BLaER1 (cell line): ENCODE measurements at regions not wholly inside any gene's neighbourhood (a gene's known extent, or its start where the extent isn't known, plus 50 kb on each side); places are given as distances from the start of the nearest gene placed in this dataset.

Experiments
- H3K27ac ChIP-seq: shearing (Covaris generic); formaldehyde crosslinking; 2 replicates; pipeline ENCODE4 v1.8.1; 2022
- H3K27me3 ChIP-seq: shearing (Covaris generic); formaldehyde crosslinking; 2 replicates; pipeline ENCODE4 v1.8.1; 2022
- H3K36me3 ChIP-seq: shearing (Covaris generic); formaldehyde crosslinking; 2 replicates; pipeline ENCODE4 v1.8.1; 2022
- H3K4me1 ChIP-seq: shearing (Covaris generic); formaldehyde crosslinking; 2 replicates; pipeline ENCODE4 v1.8.1; 2022
- H3K4me2 ChIP-seq: shearing (Covaris generic); formaldehyde crosslinking; 2 replicates; pipeline ENCODE4 v1.8.1; 2022
- H3K4me3 ChIP-seq: shearing (Covaris generic); formaldehyde crosslinking; 2 replicates; pipeline ENCODE4 v1.8.1; 2022
- H3K9ac ChIP-seq: shearing (Covaris generic); formaldehyde crosslinking; 2 replicates; pipeline ENCODE4 v1.8.1; 2022
- H3K9me3 ChIP-seq: shearing (Covaris generic); formaldehyde crosslinking; 2 replicates; pipeline ENCODE4 v1.8.1; 2022
- H4K20me1 ChIP-seq: shearing (Covaris generic); formaldehyde crosslinking; 2 replicates; pipeline ENCODE4 v1.8.1; 2022
- Cebpa-rat ChIP-seq: shearing (Covaris generic); IDR thresholded peaks from 2 replicates; pipeline ENCODE4 v1.8.1; 2022

- H4K20me1 ChIP-seq = no peaks in the 10 kb centered on the region
- no peak overlapping the region for H3K9ac ChIP-seq
- no peak for TF ChIP-seq Cebpa-rat
- H3K4me3 ChIP-seq = no peak overlapping the region
- no peak overlapping the region for H3K27ac ChIP-seq
- H3K36me3 ChIP-seq = no peaks in the 10 kb centered on the region
- peaks cover 11% of the 10 kb centered on the region for H3K9me3 ChIP-seq
- H3K27me3 ChIP-seq = no peaks in the 10 kb centered on the region
- H3K4me1 ChIP-seq = no peaks in the 10 kb centered on the region
- H3K4me2 ChIP-seq = no peak overlapping the region
Observed at GRCh38 chr19:30923096-30923495, 426.1 kb downstream of the TSHZ3 start.

GRCh38 chr19:30920222-30920621, 429.0 kb downstream of the TSHZ3 start:
- Histone ChIP-seq H3K4me1 (peaks cover 11% of the 10 kb centered on the region), H4K20me1 (no peaks in the 10 kb centered on the region), H3K9ac (no peak overlapping the region), H3K27me3 (no peaks in the 10 kb centered on the region), H3K9me3 (no peaks in the 10 kb centered on the region), H3K27ac (no peak overlapping the region), H3K4me3 (no peak overlapping the region), H3K36me3 (no peaks in the 10 kb centered on the region), H3K4me2 (no peak overlapping the region)
- TF ChIP-seq Cebpa-rat = no peak

DNA sequence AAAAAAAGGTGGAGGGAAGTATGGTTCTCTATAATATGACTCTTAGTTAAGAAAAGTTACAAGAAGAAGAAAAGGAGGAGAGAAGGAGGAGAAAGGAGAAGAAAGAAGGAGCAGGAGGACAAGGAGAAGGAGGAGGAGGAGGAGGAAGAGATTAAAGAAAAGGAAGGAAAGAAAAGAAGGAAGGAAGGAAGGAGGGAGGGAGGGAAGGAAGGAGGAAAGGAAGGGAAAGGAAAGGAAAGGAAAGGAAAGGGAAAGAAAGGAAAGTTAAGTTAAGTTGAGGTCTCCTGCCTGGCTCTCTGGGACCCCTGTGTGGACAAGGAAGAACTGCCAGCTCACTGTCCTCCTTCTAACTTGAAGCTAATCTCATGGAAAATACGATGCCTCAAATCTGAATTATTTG, 429.5 kb downstream of the TSHZ3 start:
- Histone ChIP-seq H3K9me3 (no peaks in the 10 kb centered on the region), H4K20me1 (no peaks in the 10 kb centered on the region), H3K4me1 (peaks cover 16% of the 10 kb centered on the region), H3K27me3 (no peaks in the 10 kb centered on the region), H3K27ac (no peak overlapping the region), H3K4me2 (no peak overlapping the region), H3K4me3 (no peak overlapping the region), H3K36me3 (no peaks in the 10 kb centered on the region), H3K9ac (no peak overlapping the region)
- no peak for TF ChIP-seq Cebpa-rat

DNA sequence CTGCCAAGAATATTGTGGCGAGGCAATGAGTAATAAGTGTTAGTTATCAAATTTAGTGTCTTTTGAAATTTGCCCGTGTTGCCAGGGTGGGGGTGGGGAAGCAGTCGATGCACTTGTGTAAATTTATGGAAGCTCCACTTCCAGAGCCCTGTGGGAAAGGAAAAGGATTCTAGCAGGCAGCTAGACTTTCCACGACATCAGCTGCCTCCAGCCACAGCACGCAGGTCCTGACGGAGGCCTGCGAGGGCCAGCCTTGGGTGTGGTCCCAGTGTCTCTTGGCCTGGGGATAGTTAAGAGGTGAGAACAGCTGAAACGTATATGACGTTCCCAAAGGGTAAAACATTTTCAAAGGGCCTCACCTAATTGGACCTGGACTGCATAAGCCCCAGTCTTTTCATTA, 433.0 kb downstream of the TSHZ3 start:
- Histone ChIP-seq H3K36me3 (no peaks in the 10 kb centered on the region), H3K9ac (no peak overlapping the region), H3K27ac (no peak overlapping the region), H4K20me1 (no peaks in the 10 kb centered on the region), H3K4me2 (no peak overlapping the region), H3K4me1 (peaks cover 51% of the 10 kb centered on the region), H3K4me3 (no peak overlapping the region), H3K27me3 (no peaks in the 10 kb centered on the region), H3K9me3 (no peaks in the 10 kb centered on the region)
- no peak for TF ChIP-seq Cebpa-rat

GRCh38 chr19:30911491-30911890, 437.7 kb downstream of the TSHZ3 start:
- Histone ChIP-seq H3K27me3 (no peaks in the 10 kb centered on the region), H3K9ac (no peak overlapping the region; the same call in 1 of the 2 replicates), H3K4me3 (peak overlapping the region; percentile 27; the same call in 1 of the 2 replicates), H3K9me3 (no peaks in the 10 kb centered on the region), H3K4me1 (peaks cover 76% of the 10 kb centered on the region), H3K36me3 (no peaks in the 10 kb centered on the region), H3K4me2 (peak overlapping the region; percentile 76), H3K27ac (peak overlapping the region; percentile 76), H4K20me1 (no peaks in the 10 kb centered on the region)
- TF ChIP-seq Cebpa-rat = no peak

GRCh38 chr19:30910485-30911240, 438.6 kb downstream of the TSHZ3 start:
- TF ChIP-seq Cebpa-rat = no peak
- peak overlapping the region; percentile 76 for H3K4me2 ChIP-seq

GRCh38 chr19:30909216-30909615, 440.0 kb downstream of the TSHZ3 start:
- Histone ChIP-seq H3K9ac (no peak overlapping the region), H3K4me2 (peak overlapping the region; percentile 76), H3K36me3 (no peaks in the 10 kb centered on the region), H3K9me3 (no peaks in the 10 kb centered on the region), H3K27me3 (no peaks in the 10 kb centered on the region), H4K20me1 (no peaks in the 10 kb centered on the region), H3K4me1 (peaks cover 55% of the 10 kb centered on the region), H3K4me3 (no peak overlapping the region), H3K27ac (no peak overlapping the region)
- no peak for TF ChIP-seq Cebpa-rat

More at GRCh38 chr19:30910485-30911240, 438.6 kb downstream of the TSHZ3 start:
- Histone ChIP-seq H4K20me1 (no peaks in the 10 kb centered on the region), H3K9me3 (no peaks in the 10 kb centered on the region), H3K4me3 (no peak overlapping the region), H3K27ac (peak overlapping the region; percentile 76; the same call in 1 of the 2 replicates), H3K36me3 (no peaks in the 10 kb centered on the region), H3K4me1 (peaks cover 69% of the 10 kb centered on the region), H3K27me3 (no peaks in the 10 kb centered on the region), H3K9ac (no peak overlapping the region)

GRCh38 chr19:30908262-30908771, 440.9 kb downstream of the TSHZ3 start:
- Histone ChIP-seq H3K4me1 (peaks cover 46% of the 10 kb centered on the region), H3K9me3 (no peaks in the 10 kb centered on the region), H3K36me3 (no peaks in the 10 kb centered on the region), H3K4me3 (no peak overlapping the region), H3K4me2 (no peak overlapping the region), H4K20me1 (no peaks in the 10 kb centered on the region), H3K27ac (no peak overlapping the region), H3K27me3 (no peaks in the 10 kb centered on the region), H3K9ac (no peak overlapping the region)
- TF ChIP-seq Cebpa-rat = no peak

- Histone ChIP-seq H3K36me3 (no peaks in the 10 kb centered on the region), H3K27me3 (no peaks in the 10 kb centered on the region), H3K4me3 (no peak overlapping the region), H3K4me1 (peaks cover 31% of the 10 kb centered on the region), H4K20me1 (no peaks in the 10 kb centered on the region), H3K27ac (no peak overlapping the region), H3K9me3 (no peaks in the 10 kb centered on the region), H3K9ac (no peak overlapping the region), H3K4me2 (no peak overlapping the region)
- no peak for TF ChIP-seq Cebpa-rat
Observed at GRCh38 chr19:30906871-30907270, 442.4 kb downstream of the TSHZ3 start.

DNA sequence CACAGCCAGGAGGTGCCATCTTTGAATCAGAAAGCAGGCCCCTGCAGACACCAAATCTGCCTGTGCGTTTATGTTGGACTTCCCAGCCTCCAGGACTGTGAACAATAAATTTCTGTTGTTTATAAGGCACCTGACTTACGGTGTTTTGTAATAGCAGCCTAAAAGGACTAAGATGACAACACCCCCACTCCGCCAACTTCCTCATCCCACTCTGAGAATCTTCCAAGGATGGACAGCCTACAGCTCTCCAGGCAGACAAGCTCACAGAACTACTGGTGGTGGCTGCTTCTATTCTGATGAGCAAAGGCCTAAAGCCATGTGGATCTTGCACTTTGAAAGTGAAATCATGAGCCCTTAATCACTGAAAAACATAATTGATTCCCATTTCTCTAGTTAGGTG, 449.2 kb downstream of the TSHZ3 start:
- H3K4me3 ChIP-seq = no peak overlapping the region
- no peaks in the 10 kb centered on the region for H3K27me3 ChIP-seq
- H3K4me2 ChIP-seq = no peak overlapping the region
- TF ChIP-seq Cebpa-rat = no peak
- H3K27ac ChIP-seq = no peak overlapping the region
- H3K9me3 ChIP-seq = no peaks in the 10 kb centered on the region
- H3K4me1 ChIP-seq = peaks cover 25% of the 10 kb centered on the region
- no peak overlapping the region for H3K9ac ChIP-seq
- no peaks in the 10 kb centered on the region for H3K36me3 ChIP-seq
- H4K20me1 ChIP-seq = no peaks in the 10 kb centered on the region
